HEK293 (cell line): ENCODE measurements at regions not wholly inside any gene's neighbourhood (a gene's known extent, or its start where the extent isn't known, plus 50 kb on each side); places are given as distances from the start of the nearest gene placed in this dataset.

Experiments
- CTCF ChIA-PET: fragments of 350-600 bp; formaldehyde crosslinking; extraction: SDS; loops from one replicate; lab custom pipeline; 2021; ENCODE audit warnings: antibody characterized with exemption; lab: Yijun Ruan, JAX
- POLR2A ChIA-PET: fragments of 300-600 bp; formaldehyde crosslinking; extraction: SDS; loops from one replicate; lab custom pipeline; 2020; ENCODE audit warnings: antibody characterized with exemption, inconsistent platforms; lab: Yijun Ruan, JAX
- H3K27ac ChIP-seq: fragments of 200-500 bp; sonication (Bioruptor generic); 2 replicates; pipeline ENCODE4 v1.5.1; 2014; ENCODE audit warnings: low read depth, low read length, control low read depth, inconsistent platforms; ENCODE audit errors: extremely low read depth
- H3K36me3 ChIP-seq, 2 experiments: fragments of 200-500 bp in 1 of 2; sonication (Bioruptor generic) in 1 of 2; 1 replicate in 1 of 2; 2 replicates in 1 of 2; pipeline ENCODE4 v1.5.1; 2014 to 2017; ENCODE audit warnings: inconsistent platforms in 2 of 2, low read length in 2 of 2; ENCODE audit not compliant: control insufficient read depth in 2 of 2, insufficient read depth in 1 of 2
- H3K4me1 ChIP-seq: fragments of 200-500 bp; sonication (Bioruptor generic); 2 replicates; pipeline ENCODE4 v1.5.1; 2014; ENCODE audit warnings: mild to moderate bottlenecking, low read length, inconsistent platforms; ENCODE audit not compliant: control insufficient read depth, insufficient read depth
- H3K4me3 ChIP-seq: 2 replicates; pipeline ENCODE4 v1.5.1; 2011; ENCODE audit warnings: low read depth, mild to moderate bottlenecking, control low read depth, low read length, moderate library complexity
- H3K9me3 ChIP-seq: fragments of 200-500 bp; sonication (Bioruptor generic); 2 replicates; pipeline ENCODE4 v1.5.1; 2014; ENCODE audit warnings: low read depth, low read length, inconsistent platforms; ENCODE audit not compliant: control insufficient read depth, insufficient read depth
- FEZF1 ChIP-seq: fragments of 450-650 bp; formaldehyde crosslinking; IDR thresholded peaks from 2 replicates; pipeline ENCODE4 v1.5.1; 2016; ENCODE audit warnings: missing biosample characterization, missing genetic modification characterization
- GFI1B ChIP-seq: fragments of 450-650 bp; formaldehyde crosslinking; IDR thresholded peaks from 2 replicates; pipeline ENCODE4 v1.5.1; 2016; ENCODE audit warnings: missing biosample characterization, missing genetic modification characterization
- GLIS2 ChIP-seq: fragments of 450-650 bp; formaldehyde crosslinking; IDR thresholded peaks from 2 replicates; pipeline ENCODE4 v1.5.1; 2016; ENCODE audit warnings: missing biosample characterization, missing genetic modification characterization
- HIC1 ChIP-seq: fragments of 450-650 bp; formaldehyde crosslinking; IDR thresholded peaks from 2 replicates; pipeline ENCODE4 v1.5.1; 2016; ENCODE audit warnings: missing biosample characterization, missing genetic modification characterization
- ZBTB44 ChIP-seq: fragments of 450-650 bp; IDR thresholded peaks from 2 replicates; pipeline ENCODE4 v1.5.1; 2018; ENCODE audit warnings: missing biosample characterization, mild to moderate bottlenecking, missing genetic modification characterization
- ZNF239 ChIP-seq: fragments of 450-650 bp; formaldehyde crosslinking; IDR thresholded peaks from 2 replicates; pipeline ENCODE4 v1.5.1; 2016; ENCODE audit warnings: missing biosample characterization, missing genetic modification characterization
- ZNF280D ChIP-seq: fragments of 450-650 bp; formaldehyde crosslinking; IDR thresholded peaks from 2 replicates; pipeline ENCODE4 v1.5.1; 2016; ENCODE audit warnings: missing biosample characterization, missing genetic modification characterization
- ZNF660 ChIP-seq: fragments of 450-650 bp; IDR thresholded peaks from 2 replicates; pipeline ENCODE4 v1.5.1; 2018; ENCODE audit warnings: missing biosample characterization, mild to moderate bottlenecking, missing genetic modification characterization
- ZNF830 ChIP-seq: fragments of 450-650 bp; IDR thresholded peaks from 2 replicates; pipeline ENCODE4 v1.5.0; 2018; ENCODE audit warnings: missing biosample characterization, missing genetic modification characterization, low read depth, mild to moderate bottlenecking, moderate library complexity
- ZSCAN18 ChIP-seq: fragments of 450-650 bp; formaldehyde crosslinking; IDR thresholded peaks from 2 replicates; pipeline ENCODE4 v1.5.1; 2016; ENCODE audit warnings: missing biosample characterization, missing genetic modification characterization

GRCh38 chr2:240225660-240226475, 85.4 kb upstream of the OTOS start:
- TF ChIP-seq HIC1 (peak; percentile 63; the same call in 1 of the 2 replicates), GLIS2 (tag by site-specific recombination) (no peak), FEZF1 (tag by site-specific recombination) (no peak), ZNF239 (no peak), ZNF660 (tag by site-specific recombination) (no peak)
- Histone ChIP-seq H3K36me3 (no peaks in the 10 kb centered on the region), H3K27ac (no peak overlapping the region), H3K9me3 (no peaks in the 10 kb centered on the region; the same call in 1 of the 2 replicates), H3K4me3 (no peak overlapping the region), H3K4me1 (no peaks in the 10 kb centered on the region)
- POLR2A ChIA-PET: no interaction called here
- CTCF ChIA-PET: no interaction called here

GRCh38 chr2:240226672-240227537, 86.4 kb upstream of the OTOS start:
- Histone ChIP-seq H3K27ac (no peak overlapping the region), H3K36me3 (no peaks in the 10 kb centered on the region), H3K9me3 (no peaks in the 10 kb centered on the region; the same call in 1 of the 2 replicates), H3K4me3 (no peak overlapping the region), H3K4me1 (no peaks in the 10 kb centered on the region)
- CTCF ChIA-PET: interaction anchor here (0.6 kb wide), 1 partner anchor 210 kb away, joined by 5 read pairs; no protein-coding TSS in a partner anchor
- TF ChIP-seq GFI1B (tag by site-specific recombination): no peak
- no peak for TF ChIP-seq ZNF830
- no peak for TF ChIP-seq ZBTB44
- TF ChIP-seq ZSCAN18 (tag by site-specific recombination): no peak
- TF ChIP-seq ZNF280D: no peak
- POLR2A ChIA-PET: no interaction called here
